ENCODE measurements at regions not wholly inside any gene's neighbourhood (a gene's known extent, or its start where the extent isn't known, plus 50 kb on each side); places are given as distances from the start of the nearest gene placed in this dataset.
A peak's percentile ranks its signal among the peaks of the same experiment; 100 is the strongest.

GRCh38 chr9:105037139-105037538 is 109.2 kb upstream of the ABCA1 start:
- Mint-ChIP-seq H3K4me3 (no peak overlapping the region), H3K9me3 (peaks cover 16% of the 10 kb centered on the region), H3K36me3 (ENCODE audit: low read depth) (no peaks in the 10 kb centered on the region), H3K27me3 (peaks cover 10% of the 10 kb centered on the region), H3K4me1 (no peaks in the 10 kb centered on the region), H3K27ac (no peak overlapping the region)
- no peak for DNase-seq
- intact Hi-C loops (cut with micrococcal nuclease) = no loop called here

- peaks cover 16% of the 10 kb centered on the region for H3K9me3 Mint-ChIP-seq
- no peaks in the 10 kb centered on the region for H3K4me1 Mint-ChIP-seq
- no peak overlapping the region for H3K27ac Mint-ChIP-seq
Measured at GRCh38 chr9:105038051-105038450, 110.1 kb upstream of the ABCA1 start.

GRCh38 chr9:105039175-105039799 is 111.3 kb upstream of the ABCA1 start:
- Mint-ChIP-seq H3K27ac (no peak overlapping the region), H3K4me1 (no peaks in the 10 kb centered on the region), H3K36me3 (ENCODE audit: low read depth) (no peaks in the 10 kb centered on the region), H3K9me3 (peaks cover 10% of the 10 kb centered on the region), H3K4me3 (no peak overlapping the region), H3K27me3 (peaks cover 10% of the 10 kb centered on the region)
- intact Hi-C loops (cut with micrococcal nuclease) = no loop called here
- DNase-seq = no peak

More at GRCh38 chr9:105038051-105038450, 110.1 kb upstream of the ABCA1 start:
- H3K36me3 Mint-ChIP-seq (ENCODE audit: low read depth) = no peaks in the 10 kb centered on the region
- peaks cover 10% of the 10 kb centered on the region for H3K27me3 Mint-ChIP-seq
- no peak for DNase-seq
- H3K4me3 Mint-ChIP-seq = no peak overlapping the region
- intact Hi-C loops (cut with micrococcal nuclease) = no loop called here

- peaks cover 2% of the 10 kb centered on the region for H3K27me3 Mint-ChIP-seq
- H3K9me3 Mint-ChIP-seq = peaks cover 4% of the 10 kb centered on the region
- H3K4me1 Mint-ChIP-seq = no peaks in the 10 kb centered on the region
- intact Hi-C loops (cut with micrococcal nuclease) = no loop called here
- DNase-seq = no peak
- H3K36me3 Mint-ChIP-seq (ENCODE audit: low read depth) = no peaks in the 10 kb centered on the region
- H3K4me3 Mint-ChIP-seq = no peak overlapping the region
- H3K27ac Mint-ChIP-seq = no peak overlapping the region
Measured at GRCh38 chr9:105043370-105043936, 115.5 kb upstream of the ABCA1 start.

- Mint-ChIP-seq H3K4me1 (no peaks in the 10 kb centered on the region), H3K4me3 (no peak overlapping the region), H3K27me3 (peaks cover 2% of the 10 kb centered on the region), H3K9me3 (peaks cover 4% of the 10 kb centered on the region), H3K36me3 (ENCODE audit: low read depth) (no peaks in the 10 kb centered on the region), H3K27ac (no peak overlapping the region)
- intact Hi-C loops (cut with micrococcal nuclease) = no loop called here
- no peak for DNase-seq
Measured at GRCh38 chr9:105044518-105044917, 116.6 kb upstream of the ABCA1 start.

GRCh38 chr9:105046907-105047741 is 119.2 kb upstream of the ABCA1 start:
- Mint-ChIP-seq H3K4me3 (no peak overlapping the region), H3K27me3 (no peaks in the 10 kb centered on the region), H3K9me3 (peaks cover 4% of the 10 kb centered on the region), H3K36me3 (ENCODE audit: low read depth) (no peaks in the 10 kb centered on the region), H3K27ac (no peak overlapping the region), H3K4me1 (peaks cover 4% of the 10 kb centered on the region)
- no peak for DNase-seq
- intact Hi-C loops (cut with micrococcal nuclease) = no loop called here

GRCh38 chr9:105047742-105048041 is 119.7 kb upstream of the ABCA1 start:
- no peaks in the 10 kb centered on the region for H3K36me3 Mint-ChIP-seq (ENCODE audit: low read depth)
- intact Hi-C loops (cut with micrococcal nuclease) = no loop called here
- H3K4me1 Mint-ChIP-seq = peaks cover 10% of the 10 kb centered on the region
- H3K27ac Mint-ChIP-seq = no peak overlapping the region
- no peak overlapping the region for H3K4me3 Mint-ChIP-seq
- H3K9me3 Mint-ChIP-seq = peaks cover 4% of the 10 kb centered on the region
- no peak for DNase-seq
- no peaks in the 10 kb centered on the region for H3K27me3 Mint-ChIP-seq

GRCh38 chr9:105048331-105048730 is 120.4 kb upstream of the ABCA1 start:
- Mint-ChIP-seq H3K4me1 (peaks cover 16% of the 10 kb centered on the region), H3K9me3 (peaks cover 4% of the 10 kb centered on the region)

GRCh38 chr9:105050296-105050695 is 122.3 kb upstream of the ABCA1 start:
- DNase-seq = no peak
- Mint-ChIP-seq H3K27me3 (no peaks in the 10 kb centered on the region), H3K27ac (no peak overlapping the region), H3K36me3 (ENCODE audit: low read depth) (no peaks in the 10 kb centered on the region), H3K4me1 (peaks cover 16% of the 10 kb centered on the region), H3K9me3 (peaks cover 4% of the 10 kb centered on the region), H3K4me3 (no peak overlapping the region)
- intact Hi-C loops (cut with micrococcal nuclease) = loop anchor here (5.0 kb wide), 1 partner anchor 58 kb away; no protein-coding TSS in a partner anchor

More at GRCh38 chr9:105048331-105048730, 120.4 kb upstream of the ABCA1 start:
- no peaks in the 10 kb centered on the region for H3K36me3 Mint-ChIP-seq (ENCODE audit: low read depth)
- DNase-seq = no peak
- intact Hi-C loops (cut with micrococcal nuclease) = no loop called here
- no peak overlapping the region for H3K27ac Mint-ChIP-seq
- H3K27me3 Mint-ChIP-seq = no peaks in the 10 kb centered on the region
- H3K4me3 Mint-ChIP-seq = no peak overlapping the region

GRCh38 chr9:105051897-105052296 is 123.9 kb upstream of the ABCA1 start:
- no peak overlapping the region for H3K27ac Mint-ChIP-seq
- no peaks in the 10 kb centered on the region for H3K27me3 Mint-ChIP-seq
- no peak overlapping the region for H3K4me3 Mint-ChIP-seq
- no peaks in the 10 kb centered on the region for H3K36me3 Mint-ChIP-seq (ENCODE audit: low read depth)
- no peaks in the 10 kb centered on the region for H3K9me3 Mint-ChIP-seq
- intact Hi-C loops (cut with micrococcal nuclease) = loop anchor here (5.0 kb wide), 1 partner anchor 60 kb away; no protein-coding TSS in a partner anchor
- peaks cover 16% of the 10 kb centered on the region for H3K4me1 Mint-ChIP-seq
- DNase-seq = no peak

GRCh38 chr9:105052346-105052745 is 124.4 kb upstream of the ABCA1 start:
- intact Hi-C loops (cut with micrococcal nuclease) = loop anchor here (5.0 kb wide), 1 partner anchor 60 kb away; no protein-coding TSS in a partner anchor
- Mint-ChIP-seq H3K36me3 (ENCODE audit: low read depth) (no peaks in the 10 kb centered on the region), H3K27ac (no peak overlapping the region), H3K9me3 (no peaks in the 10 kb centered on the region), H3K4me1 (peaks cover 16% of the 10 kb centered on the region), H3K4me3 (no peak overlapping the region), H3K27me3 (no peaks in the 10 kb centered on the region)
- no peak for DNase-seq

- H3K9me3 Mint-ChIP-seq = no peaks in the 10 kb centered on the region
- H3K27me3 Mint-ChIP-seq = no peaks in the 10 kb centered on the region
- no peaks in the 10 kb centered on the region for H3K36me3 Mint-ChIP-seq (ENCODE audit: low read depth)
- no peak overlapping the region for H3K4me3 Mint-ChIP-seq
- H3K27ac Mint-ChIP-seq = peak overlapping the region; percentile 23
- peaks cover 16% of the 10 kb centered on the region for H3K4me1 Mint-ChIP-seq
- DNase-seq = peak; percentile 62
- intact Hi-C loops (cut with micrococcal nuclease) = loop anchor here (1.0 to 5.0 kb wide), 2 partner anchors 61 to 127 kb away; no protein-coding TSS in a partner anchor
Measured at GRCh38 chr9:105053209-105053652, 125.3 kb upstream of the ABCA1 start.

- no peaks in the 10 kb centered on the region for H3K27me3 Mint-ChIP-seq
- DNase-seq = no peak
- H3K4me1 Mint-ChIP-seq = peaks cover 16% of the 10 kb centered on the region
- no peaks in the 10 kb centered on the region for H3K36me3 Mint-ChIP-seq (ENCODE audit: low read depth)
- H3K4me3 Mint-ChIP-seq = no peak overlapping the region
- H3K9me3 Mint-ChIP-seq = no peaks in the 10 kb centered on the region
- no peak overlapping the region for H3K27ac Mint-ChIP-seq
- intact Hi-C loops (cut with micrococcal nuclease) = loop anchor here (5.0 kb wide), 1 partner anchor 62 kb away; no protein-coding TSS in a partner anchor
Measured at GRCh38 chr9:105054491-105054890, 126.5 kb upstream of the ABCA1 start.

- DNase-seq = no peak
- no peaks in the 10 kb centered on the region for H3K36me3 Mint-ChIP-seq (ENCODE audit: low read depth)
- no peaks in the 10 kb centered on the region for H3K27me3 Mint-ChIP-seq
- no peak overlapping the region for H3K27ac Mint-ChIP-seq
- intact Hi-C loops (cut with micrococcal nuclease) = no loop called here
- no peaks in the 10 kb centered on the region for H3K9me3 Mint-ChIP-seq
- no peak overlapping the region for H3K4me3 Mint-ChIP-seq
- H3K4me1 Mint-ChIP-seq = peaks cover 16% of the 10 kb centered on the region
Measured at GRCh38 chr9:105055917-105056316, 128.0 kb upstream of the ABCA1 start.
